ENCODE measurements at regions not wholly inside any gene's neighbourhood (a gene's known extent, or its start where the extent isn't known, plus 50 kb on each side); places are given as distances from the start of the nearest gene placed in this dataset.

DNA sequence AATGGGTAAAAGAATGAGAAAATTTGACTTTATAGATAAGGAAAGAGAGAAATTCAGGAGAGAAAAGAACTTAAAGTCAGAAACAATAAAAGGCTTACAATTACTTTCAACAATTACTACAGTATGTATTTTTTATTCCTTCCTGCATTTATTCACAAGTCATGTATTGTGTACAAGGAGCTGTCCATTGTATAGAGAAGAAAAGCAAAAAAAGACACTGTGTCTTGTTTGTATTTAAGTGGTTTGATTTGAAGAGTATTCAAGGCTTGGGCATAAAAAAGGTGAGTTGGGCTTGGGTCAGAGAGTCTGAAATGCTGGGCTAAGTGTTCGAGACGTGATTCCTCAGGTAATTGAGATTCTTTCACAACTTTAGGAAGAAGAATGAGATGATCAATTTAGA lies 394.2 kb upstream of the ROBO2 start:
- TF ChIP-seq, protein P1, sequence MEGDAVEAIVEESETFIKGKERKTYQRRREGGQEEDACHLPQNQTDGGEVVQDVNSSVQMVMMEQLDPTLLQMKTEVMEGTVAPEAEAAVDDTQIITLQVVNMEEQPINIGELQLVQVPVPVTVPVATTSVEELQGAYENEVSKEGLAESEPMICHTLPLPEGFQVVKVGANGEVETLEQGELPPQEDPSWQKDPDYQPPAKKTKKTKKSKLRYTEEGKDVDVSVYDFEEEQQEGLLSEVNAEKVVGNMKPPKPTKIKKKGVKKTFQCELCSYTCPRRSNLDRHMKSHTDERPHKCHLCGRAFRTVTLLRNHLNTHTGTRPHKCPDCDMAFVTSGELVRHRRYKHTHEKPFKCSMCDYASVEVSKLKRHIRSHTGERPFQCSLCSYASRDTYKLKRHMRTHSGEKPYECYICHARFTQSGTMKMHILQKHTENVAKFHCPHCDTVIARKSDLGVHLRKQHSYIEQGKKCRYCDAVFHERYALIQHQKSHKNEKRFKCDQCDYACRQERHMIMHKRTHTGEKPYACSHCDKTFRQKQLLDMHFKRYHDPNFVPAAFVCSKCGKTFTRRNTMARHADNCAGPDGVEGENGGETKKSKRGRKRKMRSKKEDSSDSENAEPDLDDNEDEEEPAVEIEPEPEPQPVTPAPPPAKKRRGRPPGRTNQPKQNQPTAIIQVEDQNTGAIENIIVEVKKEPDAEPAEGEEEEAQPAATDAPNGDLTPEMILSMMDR (IDR thresholded peaks at IDR 0.05; ENCODE audit: low read length), result no peak
- TF ChIP-seq EZH2 (optimal IDR thresholded peaks at IDR 0.05; ENCODE audit: low read depth, low read length), result no peak
